ENCODE measurements at regions not wholly inside any gene's neighbourhood (a gene's known extent, or its start where the extent isn't known, plus 50 kb on each side); places are given as distances from the start of the nearest gene placed in this dataset.
"Not testable (repeated sequence)": the region's sequence is repeated elsewhere in the genome, so short reads cannot be mapped to it uniquely, and the experiment has no call there.

- H3K4me3 Mint-ChIP-seq; H3K27ac Mint-ChIP-seq; ATAC-seq (replicated peaks); H3K4me1 Mint-ChIP-seq (ENCODE audit: low read depth in 2 of 2); H3K36me3 Mint-ChIP-seq (ENCODE audit: insufficient read depth); DNase-seq; H3K27me3 Mint-ChIP-seq: not testable (repeated sequence)
- peaks cover 10 to 29% of the 10 kb centered on the region in 2 donors for H3K9me3 Mint-ChIP-seq
Observed at GRCh38 chr2:91559886-91560614, 2868.6 kb downstream of the RPIA start.

- not testable (repeated sequence) for ATAC-seq (replicated peaks); H3K27ac Mint-ChIP-seq; H3K4me1 Mint-ChIP-seq (ENCODE audit: low read depth in 2 of 2); H3K27me3 Mint-ChIP-seq; H3K4me3 Mint-ChIP-seq; DNase-seq; H3K36me3 Mint-ChIP-seq (ENCODE audit: insufficient read depth)
- H3K9me3 Mint-ChIP-seq = peaks cover 10 to 29% of the 10 kb centered on the region in 2 donors
Observed at GRCh38 chr2:91562184-91562583, 2870.7 kb downstream of the RPIA start.

- H3K4me3 Mint-ChIP-seq; ATAC-seq (replicated peaks); DNase-seq; H3K36me3 Mint-ChIP-seq (ENCODE audit: insufficient read depth); H3K27me3 Mint-ChIP-seq; H3K4me1 Mint-ChIP-seq (ENCODE audit: low read depth in 2 of 2); H3K27ac Mint-ChIP-seq: not testable (repeated sequence)
- H3K9me3 Mint-ChIP-seq = peaks cover 7 to 14% of the 10 kb centered on the region in 2 donors
Observed at GRCh38 chr2:91564700-91565099, 2873.2 kb downstream of the RPIA start.

DNA sequence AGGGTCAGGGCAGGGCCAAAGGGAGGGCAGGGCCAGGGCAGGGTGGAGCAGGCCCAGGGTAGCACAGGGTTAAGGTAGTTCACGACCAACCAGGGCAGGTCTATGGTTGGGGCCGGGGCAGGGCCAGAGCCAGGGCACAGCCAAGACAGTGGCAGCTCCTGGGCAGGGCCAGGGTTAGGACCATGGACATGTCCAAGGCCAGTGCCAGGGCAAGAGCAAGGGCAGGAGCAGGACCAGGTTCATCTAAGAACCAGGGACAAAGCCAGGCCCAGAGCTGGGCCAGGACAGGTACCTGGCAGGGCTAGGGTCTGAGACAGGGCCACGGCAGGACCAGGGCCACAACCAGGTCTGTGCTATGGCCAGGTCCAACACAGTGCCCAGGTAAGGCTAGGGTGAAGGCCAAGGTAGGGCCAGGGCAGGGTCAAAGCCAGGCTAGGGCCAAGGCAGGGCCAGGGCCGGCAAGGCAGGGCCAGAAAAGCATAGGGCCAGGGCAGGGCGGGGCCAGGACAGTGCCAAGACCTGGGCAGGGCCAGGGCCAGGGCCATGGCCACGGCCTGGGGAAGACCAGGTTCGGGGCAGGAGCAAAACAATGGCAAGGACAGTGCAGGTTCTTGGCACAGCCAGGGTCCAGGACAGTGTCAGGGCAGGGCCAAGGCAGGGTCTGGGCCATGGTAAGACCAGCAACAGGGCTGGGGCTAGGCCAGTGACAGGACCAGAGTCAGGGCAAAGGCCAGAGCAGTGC is 2874.4 kb downstream of the RPIA start:
- H3K9me3 Mint-ChIP-seq; ATAC-seq (replicated peaks); H3K27me3 Mint-ChIP-seq; H3K27ac Mint-ChIP-seq; H3K4me1 Mint-ChIP-seq (ENCODE audit: low read depth in 2 of 2); DNase-seq; H3K4me3 Mint-ChIP-seq; H3K36me3 Mint-ChIP-seq (ENCODE audit: insufficient read depth): not testable (repeated sequence)

DNA sequence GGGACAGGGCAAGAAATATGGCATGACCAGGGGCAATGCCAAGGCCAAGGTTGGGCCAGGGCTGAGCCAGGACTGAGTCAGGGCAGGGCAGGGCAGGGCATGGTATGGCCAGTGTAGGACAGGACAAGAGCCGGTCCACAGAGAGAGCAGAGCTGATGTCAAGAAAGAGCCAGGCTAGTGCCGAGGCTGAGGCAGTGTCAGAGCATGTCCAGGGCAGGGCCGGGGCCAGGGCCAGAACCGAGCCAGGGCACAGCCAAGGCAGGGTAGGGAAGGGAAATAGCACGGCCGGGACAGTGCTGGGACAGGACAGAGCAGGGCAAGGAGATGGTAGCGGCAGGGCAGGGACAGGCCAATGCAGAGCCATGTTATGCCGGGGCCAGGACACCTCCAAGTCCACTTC is 2875.1 kb downstream of the RPIA start:
- not testable (repeated sequence) for H3K4me1 Mint-ChIP-seq (ENCODE audit: low read depth in 2 of 2); H3K36me3 Mint-ChIP-seq (ENCODE audit: insufficient read depth); H3K27ac Mint-ChIP-seq; DNase-seq; H3K4me3 Mint-ChIP-seq; H3K27me3 Mint-ChIP-seq; ATAC-seq (replicated peaks); H3K9me3 Mint-ChIP-seq

GRCh38 chr2:91567546-91568335 is 2876.3 kb downstream of the RPIA start:
- H3K27ac Mint-ChIP-seq; H3K36me3 Mint-ChIP-seq (ENCODE audit: insufficient read depth); H3K27me3 Mint-ChIP-seq; H3K9me3 Mint-ChIP-seq; ATAC-seq (replicated peaks); H3K4me1 Mint-ChIP-seq (ENCODE audit: low read depth in 2 of 2); DNase-seq; H3K4me3 Mint-ChIP-seq: not testable (repeated sequence)

- H3K4me3 Mint-ChIP-seq; H3K36me3 Mint-ChIP-seq (ENCODE audit: insufficient read depth); H3K9me3 Mint-ChIP-seq; H3K27me3 Mint-ChIP-seq; DNase-seq; H3K27ac Mint-ChIP-seq; H3K4me1 Mint-ChIP-seq (ENCODE audit: low read depth in 2 of 2); ATAC-seq (replicated peaks): not testable (repeated sequence)
Observed at GRCh38 chr2:91568391-91569338, 2877.2 kb downstream of the RPIA start.

GRCh38 chr2:91571239-91571923 is 2879.9 kb downstream of the RPIA start:
- H3K36me3 Mint-ChIP-seq (ENCODE audit: insufficient read depth); H3K4me1 Mint-ChIP-seq (ENCODE audit: low read depth in 2 of 2): not testable (repeated sequence)

GRCh38 chr2:91573018-91573417 is 2881.5 kb downstream of the RPIA start:
- not testable (repeated sequence) for H3K36me3 Mint-ChIP-seq (ENCODE audit: insufficient read depth); H3K4me3 Mint-ChIP-seq; DNase-seq; H3K27me3 Mint-ChIP-seq; H3K4me1 Mint-ChIP-seq (ENCODE audit: low read depth in 2 of 2); H3K9me3 Mint-ChIP-seq; ATAC-seq (replicated peaks); H3K27ac Mint-ChIP-seq

More at GRCh38 chr2:91571239-91571923, 2879.9 kb downstream of the RPIA start:
- not testable (repeated sequence) for H3K9me3 Mint-ChIP-seq; H3K27ac Mint-ChIP-seq; H3K4me3 Mint-ChIP-seq; H3K27me3 Mint-ChIP-seq; ATAC-seq (replicated peaks); DNase-seq

DNA sequence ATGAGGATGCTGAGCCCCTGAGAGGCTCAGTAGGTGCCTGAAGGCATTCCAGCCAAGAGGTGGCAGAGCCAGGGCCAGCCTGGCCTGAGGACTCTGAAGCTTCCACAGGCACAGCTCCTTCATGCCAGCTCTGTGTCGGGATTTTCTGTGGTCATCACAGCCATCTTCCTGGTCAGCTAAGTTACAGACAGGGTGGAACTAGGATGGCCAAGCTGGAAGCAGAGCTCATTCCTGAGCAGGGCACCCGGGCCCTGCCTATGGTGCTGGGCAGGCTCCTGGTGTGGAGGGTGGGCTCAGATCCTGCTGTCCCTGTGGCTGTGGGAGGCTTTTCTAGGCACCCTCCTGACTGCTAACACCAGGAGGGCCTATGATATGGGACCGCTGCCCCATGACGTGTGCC is 2882.3 kb downstream of the RPIA start:
- H3K4me1 Mint-ChIP-seq (ENCODE audit: low read depth in 2 of 2); H3K9me3 Mint-ChIP-seq; H3K36me3 Mint-ChIP-seq (ENCODE audit: insufficient read depth); ATAC-seq (replicated peaks); H3K4me3 Mint-ChIP-seq; H3K27me3 Mint-ChIP-seq; DNase-seq; H3K27ac Mint-ChIP-seq: not testable (repeated sequence)

- not testable (repeated sequence) for H3K4me3 Mint-ChIP-seq; H3K4me1 Mint-ChIP-seq (ENCODE audit: low read depth in 2 of 2); H3K36me3 Mint-ChIP-seq (ENCODE audit: insufficient read depth); ATAC-seq (replicated peaks); DNase-seq; H3K9me3 Mint-ChIP-seq; H3K27ac Mint-ChIP-seq; H3K27me3 Mint-ChIP-seq
Observed at GRCh38 chr2:91574255-91574654, 2882.8 kb downstream of the RPIA start.

- H3K36me3 Mint-ChIP-seq (ENCODE audit: insufficient read depth); H3K9me3 Mint-ChIP-seq; H3K4me1 Mint-ChIP-seq (ENCODE audit: low read depth in 2 of 2); H3K27me3 Mint-ChIP-seq; ATAC-seq (replicated peaks); H3K27ac Mint-ChIP-seq; H3K4me3 Mint-ChIP-seq; DNase-seq: not testable (repeated sequence)
Observed at GRCh38 chr2:91575701-91576100, 2884.2 kb downstream of the RPIA start.
